DND-41 (cell line): ENCODE measurements at regions not wholly inside any gene's neighbourhood (a gene's known extent, or its start where the extent isn't known, plus 50 kb on each side); places are given as distances from the start of the nearest gene placed in this dataset.

Source experiments
- ATAC-seq: fragments of 200-7000 bp; cut with Tn5 transposase; 3 replicates; pipeline ENCODE4 v1.9.1; 2021; ENCODE audit warnings: low read depth; ENCODE audit not compliant: insufficient read depth
- DNase-seq: peaks from one replicate; pipeline ENCODE4 v3.0.0-alpha.2; 2020
- H2AFZ ChIP-seq: 2 replicates; pipeline ENCODE4 v1.6.0; 2012; ENCODE audit warnings: low read depth, low read length
- H3K27ac ChIP-seq: 2 replicates; pipeline ENCODE4 v1.5.1; 2012; ENCODE audit warnings: low read length, inconsistent platforms
- H3K27me3 ChIP-seq: fragments of 200-600 bp; sonication (generic); 2 replicates; pipeline ENCODE4 v1.6.0; 2012; ENCODE audit warnings: low read length, mild to moderate bottlenecking, inconsistent platforms; ENCODE audit not compliant: insufficient read depth, poor library complexity
- H3K36me3 ChIP-seq: 2 replicates; pipeline ENCODE4 v1.5.1; 2012; ENCODE audit warnings: low read length, inconsistent platforms; ENCODE audit not compliant: insufficient read depth
- H3K4me1 ChIP-seq: 2 replicates; pipeline ENCODE4 v1.5.1; 2012; ENCODE audit warnings: mild to moderate bottlenecking, low read length; ENCODE audit not compliant: insufficient read depth
- H3K4me2 ChIP-seq: 2 replicates; pipeline ENCODE4 v1.6.0; 2012; ENCODE audit warnings: mild to moderate bottlenecking, moderate library complexity, low read length, inconsistent platforms; ENCODE audit not compliant: insufficient read depth
- H3K4me3 ChIP-seq, 2 experiments: fragments of 200-600 bp in 1 of 2; shearing (Covaris generic) in 1 of 2; 2 replicates each; pipeline ENCODE4 v1.5.1; 2012 to 2016; ENCODE audit warnings: inconsistent platforms in 2 of 2, low read length in 2 of 2, mild to moderate bottlenecking in 2 of 2, low read depth in 1 of 2, moderate library complexity in 1 of 2
- H3K79me2 ChIP-seq: 2 replicates; pipeline ENCODE4 v1.6.0; 2012; ENCODE audit warnings: low read length, inconsistent platforms; ENCODE audit not compliant: insufficient read depth
- H3K9ac ChIP-seq: 2 replicates; pipeline ENCODE4 v1.6.0; 2012; ENCODE audit warnings: low read depth, mild to moderate bottlenecking, inconsistent platforms, low read length, moderate library complexity
- H3K9me3 ChIP-seq: 2 replicates; pipeline ENCODE4 v1.5.1; 2012; ENCODE audit warnings: low read length, moderate library complexity, mild to moderate bottlenecking, inconsistent platforms; ENCODE audit not compliant: insufficient read depth, severe bottlenecking
- H4K20me1 ChIP-seq: 2 replicates; pipeline ENCODE4 v1.6.0; 2012; ENCODE audit warnings: low read length; ENCODE audit not compliant: insufficient read depth
- CTCF ChIP-seq: IDR thresholded peaks from 2 replicates; pipeline ENCODE4 v1.5.1; 2012; ENCODE audit warnings: borderline replicate concordance, low read length, moderate library complexity, mild to moderate bottlenecking; ENCODE audit not compliant: poor library complexity, severe bottlenecking; ENCODE audit errors: extremely low read depth
- EZH2 ChIP-seq: IDR thresholded peaks from 3 replicates; pipeline ENCODE4 v1.6.1; 2012; ENCODE audit warnings: borderline replicate concordance, low read depth, mild to moderate bottlenecking, moderate library complexity, low read length, inconsistent platforms; ENCODE audit not compliant: severe bottlenecking

GRCh38 chr13:76762721-76763120 is 123.5 kb downstream of the KCTD12 start:
- no peaks in the 10 kb centered on the region for H3K4me1 ChIP-seq
- no peak overlapping the region for H3K9ac ChIP-seq
- no peak overlapping the region for H3K4me3 ChIP-seq
- TF ChIP-seq CTCF: no peak
- TF ChIP-seq EZH2: no peak
- no peak overlapping the region for H3K27ac ChIP-seq
- H4K20me1 ChIP-seq: no peaks in the 10 kb centered on the region
- no peak for DNase-seq
- H3K79me2 ChIP-seq: no peaks in the 10 kb centered on the region
- H2AFZ ChIP-seq: no peak overlapping the region
- no peak for ATAC-seq
- H3K27me3 ChIP-seq: no peaks in the 10 kb centered on the region
- H3K36me3 ChIP-seq: no peaks in the 10 kb centered on the region
- no peaks in the 10 kb centered on the region for H3K9me3 ChIP-seq
- no peak overlapping the region for H3K4me2 ChIP-seq

GRCh38 chr13:76759877-76760276 is 126.3 kb downstream of the KCTD12 start:
- no peaks in the 10 kb centered on the region for H3K27me3 ChIP-seq
- H3K4me3 ChIP-seq: no peak overlapping the region
- TF ChIP-seq EZH2 (no peak), CTCF (no peak)
- H3K4me1 ChIP-seq: no peaks in the 10 kb centered on the region
- H2AFZ ChIP-seq: no peak overlapping the region
- ATAC-seq: no peak
- H3K36me3 ChIP-seq: no peaks in the 10 kb centered on the region
- no peaks in the 10 kb centered on the region for H3K79me2 ChIP-seq
- no peaks in the 10 kb centered on the region for H3K9me3 ChIP-seq
- no peaks in the 10 kb centered on the region for H4K20me1 ChIP-seq
- DNase-seq: no peak
- H3K27ac ChIP-seq: no peak overlapping the region
- H3K4me2 ChIP-seq: no peak overlapping the region
- no peak overlapping the region for H3K9ac ChIP-seq

- DNase-seq (no peak), ATAC-seq (no peak)
- no peaks in the 10 kb centered on the region for H3K79me2 ChIP-seq
- no peak overlapping the region for H3K4me3 ChIP-seq
- H3K9ac ChIP-seq: no peak overlapping the region
- H3K27ac ChIP-seq: no peak overlapping the region
- no peaks in the 10 kb centered on the region for H4K20me1 ChIP-seq
- no peaks in the 10 kb centered on the region for H3K36me3 ChIP-seq
- no peaks in the 10 kb centered on the region for H3K9me3 ChIP-seq
- H3K27me3 ChIP-seq: no peaks in the 10 kb centered on the region
- TF ChIP-seq EZH2: no peak
- TF ChIP-seq CTCF: no peak
- H3K4me2 ChIP-seq: no peak overlapping the region
- H2AFZ ChIP-seq: no peak overlapping the region
- H3K4me1 ChIP-seq: no peaks in the 10 kb centered on the region
Observed at GRCh38 chr13:76758738-76759137, 127.5 kb downstream of the KCTD12 start.

GRCh38 chr13:76758257-76758656 is 127.9 kb downstream of the KCTD12 start:
- no peak for TF ChIP-seq EZH2
- no peak for TF ChIP-seq CTCF

More at GRCh38 chr13:76758257-76758656, 127.9 kb downstream of the KCTD12 start:
- Histone ChIP-seq H3K27me3 (no peaks in the 10 kb centered on the region), H3K4me1 (no peaks in the 10 kb centered on the region), H3K27ac (no peak overlapping the region), H2AFZ (no peak overlapping the region), H3K36me3 (no peaks in the 10 kb centered on the region), H3K9me3 (no peaks in the 10 kb centered on the region), H4K20me1 (no peaks in the 10 kb centered on the region), H3K79me2 (no peaks in the 10 kb centered on the region), H3K4me2 (no peak overlapping the region), H3K9ac (no peak overlapping the region), H3K4me3 (no peak overlapping the region)
- ATAC-seq (no peak), DNase-seq (no peak)
